Activated naive CD4-positive, alpha-beta T cell treated with anti-CD3 and anti-CD28 coated beads for 36 hours (primary cell): ENCODE measurements at regions not wholly inside any gene's neighbourhood (a gene's known extent, or its start where the extent isn't known, plus 50 kb on each side); places are given as distances from the start of the nearest gene placed in this dataset.

Experiments used
- CTCF ChIA-PET: fragments of 350-600 bp; sonication (Branson Sonifier 250); formaldehyde crosslinking; loops from one replicate; lab custom pipeline; 2021; ENCODE audit warnings: antibody characterized with exemption; lab: Charles Lee
- DNase-seq: peaks from one replicate; pipeline ENCODE4 v3.0.0-alpha.2; 2020
- H3K27ac Mint-ChIP-seq: one replicate; pipeline ENCODE4 v1.8.0; 2021; ENCODE audit warnings: mild to moderate bottlenecking, mixed read lengths
- H3K27me3 Mint-ChIP-seq: one replicate; pipeline ENCODE4 v1.8.0; 2021; ENCODE audit warnings: low read depth, mixed read lengths
- H3K36me3 Mint-ChIP-seq: one replicate; pipeline ENCODE4 v1.8.0; 2021; ENCODE audit warnings: low read depth, mixed read lengths
- H3K4me1 Mint-ChIP-seq: one replicate; pipeline ENCODE4 v1.8.0; 2021; ENCODE audit warnings: low read depth, mixed read lengths
- H3K4me3 Mint-ChIP-seq: one replicate; pipeline ENCODE4 v1.8.0; 2021; ENCODE audit warnings: mild to moderate bottlenecking, moderate library complexity, mixed read lengths
- H3K9me3 Mint-ChIP-seq: one replicate; pipeline ENCODE4 v1.8.0; 2021; ENCODE audit warnings: mixed read lengths
- intact Hi-C: fragments of 100-400 bp; cut with micrococcal nuclease; formaldehyde crosslinking; loops from one replicate; pipeline ENCODE4 v1.15.1; 2023

DNA sequence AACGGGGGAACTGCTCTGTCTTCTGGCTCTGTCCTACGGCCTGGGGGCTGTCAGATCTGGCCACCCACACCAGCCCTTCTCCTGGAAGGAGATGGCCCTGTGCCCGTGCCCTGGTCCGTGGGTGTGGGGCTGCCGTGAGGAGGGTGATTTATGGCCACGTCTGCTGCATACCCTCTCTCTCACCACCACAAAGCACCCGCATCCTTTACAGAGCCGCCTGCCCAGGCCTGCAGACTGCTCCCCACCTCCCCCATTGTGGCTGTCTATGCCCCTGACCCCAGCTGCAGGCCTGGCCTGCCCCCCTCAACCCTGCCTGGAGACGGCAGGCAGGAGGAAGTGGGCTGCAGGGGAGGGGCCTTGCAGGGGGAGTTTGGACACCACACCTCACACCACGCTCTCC, 72.7 kb upstream of the GATA5 start:
- Mint-ChIP-seq H3K9me3 (peaks cover 5% of the 10 kb centered on the region), H3K27ac (no peak overlapping the region), H3K36me3 (no peaks in the 10 kb centered on the region), H3K4me3 (no peak overlapping the region), H3K27me3 (peaks cover 18% of the 10 kb centered on the region), H3K4me1 (peaks cover 8% of the 10 kb centered on the region)
- no peak for DNase-seq
- intact Hi-C loops = no loop called here
- CTCF ChIA-PET = no interaction called here

DNA sequence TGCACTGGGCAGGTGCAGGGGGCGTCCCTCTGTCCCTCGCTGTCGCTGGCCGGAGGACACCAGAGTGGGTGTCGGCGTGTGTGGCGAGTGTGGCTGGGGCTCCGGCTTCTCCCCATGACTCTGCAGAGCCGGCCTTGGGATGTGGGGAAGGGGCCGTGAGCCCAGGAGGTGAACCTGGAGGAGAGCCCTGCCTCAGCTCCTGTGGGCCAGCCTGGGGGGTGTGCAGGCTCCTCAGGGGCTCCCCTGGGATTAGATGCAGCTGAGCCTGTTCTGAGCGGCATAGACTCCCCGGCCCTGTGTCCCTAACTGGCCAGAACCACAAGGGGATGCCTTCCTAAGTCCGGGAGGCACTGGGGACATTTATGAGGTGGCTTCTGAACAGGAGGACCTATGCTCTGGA, 73.2 kb upstream of the GATA5 start:
- Mint-ChIP-seq H3K27me3 (peaks cover 23% of the 10 kb centered on the region), H3K36me3 (no peaks in the 10 kb centered on the region), H3K4me1 (peaks cover 8% of the 10 kb centered on the region), H3K4me3 (no peak overlapping the region), H3K27ac (no peak overlapping the region), H3K9me3 (peaks cover 5% of the 10 kb centered on the region)
- intact Hi-C loops = no loop called here
- CTCF ChIA-PET = no interaction called here
- DNase-seq = no peak

DNA sequence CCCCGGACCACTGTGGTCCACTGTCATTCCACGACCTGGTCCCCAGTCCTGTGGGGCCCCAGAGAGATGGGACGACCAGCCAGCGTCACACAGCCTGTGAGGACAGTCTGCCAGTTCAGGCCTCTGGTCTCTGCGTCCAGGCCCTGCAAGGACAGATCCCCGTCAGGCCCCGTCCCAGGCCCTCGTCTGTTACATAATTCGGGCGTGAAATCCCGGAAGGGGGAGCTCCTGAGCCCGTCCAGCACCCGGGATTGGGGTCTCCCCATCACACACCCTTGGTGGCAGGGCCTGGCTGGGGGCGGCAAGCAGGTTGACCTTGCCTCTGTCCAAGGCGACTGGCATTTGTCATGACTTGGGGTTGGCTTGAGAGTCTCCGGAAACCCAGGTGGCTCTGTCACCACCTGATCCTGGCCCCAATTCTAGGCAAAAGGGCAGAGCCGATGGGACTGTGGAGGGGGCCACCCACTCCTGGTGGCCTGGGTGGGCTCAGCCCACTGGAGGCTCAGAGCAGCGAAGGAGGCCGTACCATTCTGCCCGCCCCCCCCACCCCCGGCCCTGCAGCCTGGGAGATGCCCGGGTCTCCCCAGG, 73.8 kb upstream of the GATA5 start:
- intact Hi-C loops = no loop called here
- Mint-ChIP-seq H3K4me3 (no peak overlapping the region), H3K9me3 (peaks cover 2% of the 10 kb centered on the region), H3K36me3 (no peaks in the 10 kb centered on the region), H3K4me1 (peaks cover 8% of the 10 kb centered on the region), H3K27me3 (peaks cover 26% of the 10 kb centered on the region), H3K27ac (no peak overlapping the region)
- CTCF ChIA-PET = no interaction called here
- DNase-seq = no peak

DNA sequence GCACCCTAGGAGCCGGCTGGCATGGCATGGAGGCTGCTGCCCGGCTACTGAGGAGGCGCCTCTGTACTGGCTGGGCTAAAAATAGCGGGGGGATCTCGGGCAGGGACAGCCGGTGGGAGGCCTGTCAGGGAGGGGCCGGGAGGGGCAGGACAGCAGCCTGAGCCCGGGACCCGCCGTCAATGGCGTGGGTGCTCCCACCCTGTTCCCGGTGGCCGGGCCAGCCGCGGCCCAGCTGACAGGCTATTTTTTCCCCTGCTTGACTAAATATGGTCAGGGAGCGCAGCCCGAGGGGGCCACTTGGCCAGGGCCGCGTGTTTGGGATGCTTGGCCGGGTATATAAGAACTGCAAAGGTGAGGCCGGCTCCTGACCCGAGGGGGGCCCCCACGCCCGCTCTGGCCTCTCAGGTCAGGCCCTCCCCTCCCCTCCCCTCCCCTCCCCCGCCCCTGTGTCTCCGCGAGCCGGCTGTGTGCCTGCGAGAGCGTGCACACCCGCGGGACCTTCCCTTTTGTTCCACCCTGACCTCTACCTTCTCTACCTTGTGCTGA, 74.4 kb upstream of the GATA5 start:
- H3K4me1 Mint-ChIP-seq = peaks cover 8% of the 10 kb centered on the region
- CTCF ChIA-PET = no interaction called here
- no peaks in the 10 kb centered on the region for H3K36me3 Mint-ChIP-seq
- peaks cover 27% of the 10 kb centered on the region for H3K27me3 Mint-ChIP-seq
- H3K9me3 Mint-ChIP-seq = no peaks in the 10 kb centered on the region
- H3K27ac Mint-ChIP-seq = no peak overlapping the region
- intact Hi-C loops = no loop called here
- no peak for DNase-seq
- H3K4me3 Mint-ChIP-seq = no peak overlapping the region

GRCh38 chr20:62551407-62552323, 75.9 kb upstream of the GATA5 start:
- Mint-ChIP-seq H3K9me3 (no peaks in the 10 kb centered on the region), H3K4me3 (no peak overlapping the region), H3K4me1 (peaks cover 8% of the 10 kb centered on the region), H3K36me3 (no peaks in the 10 kb centered on the region), H3K27ac (no peak overlapping the region), H3K27me3 (peaks cover 27% of the 10 kb centered on the region)
- no peak for DNase-seq
- CTCF ChIA-PET = no interaction called here
- intact Hi-C loops = no loop called here

GRCh38 chr20:62552613-62553012, 76.8 kb upstream of the GATA5 start:
- H3K27ac Mint-ChIP-seq = no peak overlapping the region
- H3K4me3 Mint-ChIP-seq = no peak overlapping the region
- no peaks in the 10 kb centered on the region for H3K36me3 Mint-ChIP-seq
- no peaks in the 10 kb centered on the region for H3K9me3 Mint-ChIP-seq
- H3K4me1 Mint-ChIP-seq = peaks cover 8% of the 10 kb centered on the region
- DNase-seq = no peak
- intact Hi-C loops = no loop called here
- H3K27me3 Mint-ChIP-seq = peaks cover 29% of the 10 kb centered on the region
- CTCF ChIA-PET = no interaction called here

DNA sequence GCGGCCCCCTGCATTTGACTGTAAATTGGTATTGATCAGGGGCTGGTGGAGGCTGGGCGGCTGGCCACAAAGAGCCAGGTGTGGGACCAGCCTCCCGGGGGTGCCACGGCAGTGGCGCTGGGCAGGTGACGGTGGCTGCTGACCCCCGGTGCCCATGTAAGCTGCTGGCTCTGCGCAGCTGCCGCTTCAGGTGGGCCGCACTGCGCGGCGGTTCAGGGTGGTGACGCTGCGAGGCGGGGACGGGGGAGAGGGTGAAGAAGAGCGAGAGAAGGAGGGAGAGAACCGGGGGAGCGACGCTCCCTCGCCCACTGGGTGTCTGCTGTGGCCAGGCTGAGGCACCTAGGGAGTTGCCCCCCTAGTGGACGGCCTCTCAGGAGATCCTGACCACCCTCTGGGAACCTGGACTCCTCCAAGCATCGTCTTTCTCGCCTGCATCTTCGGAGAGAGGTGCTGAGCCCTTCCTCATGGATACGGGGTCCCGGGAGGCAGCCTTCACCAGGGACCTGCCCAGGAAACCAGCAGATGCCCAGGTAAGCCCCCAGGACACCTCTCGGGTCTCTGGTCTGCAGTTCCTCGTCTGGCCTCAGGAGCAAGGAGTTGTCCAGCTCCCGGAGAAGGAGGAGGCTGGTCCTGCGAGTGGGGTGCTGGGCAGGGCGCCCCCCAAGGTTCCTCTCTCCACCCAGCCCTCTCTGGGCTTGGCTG, 77.5 kb upstream of the GATA5 start:
- peaks cover 8% of the 10 kb centered on the region for H3K4me1 Mint-ChIP-seq
- CTCF ChIA-PET = no interaction called here
- H3K27ac Mint-ChIP-seq = no peak overlapping the region
- H3K27me3 Mint-ChIP-seq = peaks cover 29% of the 10 kb centered on the region
- no peaks in the 10 kb centered on the region for H3K36me3 Mint-ChIP-seq
- intact Hi-C loops = no loop called here
- H3K9me3 Mint-ChIP-seq = no peaks in the 10 kb centered on the region
- DNase-seq = no peak
- H3K4me3 Mint-ChIP-seq = no peak overlapping the region

- peaks cover 28% of the 10 kb centered on the region for H3K27me3 Mint-ChIP-seq
- no peaks in the 10 kb centered on the region for H3K9me3 Mint-ChIP-seq
- peaks cover 8% of the 10 kb centered on the region for H3K4me1 Mint-ChIP-seq
- H3K4me3 Mint-ChIP-seq = no peak overlapping the region
- DNase-seq = no peak
- H3K36me3 Mint-ChIP-seq = no peaks in the 10 kb centered on the region
- H3K27ac Mint-ChIP-seq = no peak overlapping the region
- intact Hi-C loops = no loop called here
- CTCF ChIA-PET = no interaction called here
These were observed 78.0 kb upstream of the GATA5 start for GRCh38 chr20:62553838-62554161.

DNA sequence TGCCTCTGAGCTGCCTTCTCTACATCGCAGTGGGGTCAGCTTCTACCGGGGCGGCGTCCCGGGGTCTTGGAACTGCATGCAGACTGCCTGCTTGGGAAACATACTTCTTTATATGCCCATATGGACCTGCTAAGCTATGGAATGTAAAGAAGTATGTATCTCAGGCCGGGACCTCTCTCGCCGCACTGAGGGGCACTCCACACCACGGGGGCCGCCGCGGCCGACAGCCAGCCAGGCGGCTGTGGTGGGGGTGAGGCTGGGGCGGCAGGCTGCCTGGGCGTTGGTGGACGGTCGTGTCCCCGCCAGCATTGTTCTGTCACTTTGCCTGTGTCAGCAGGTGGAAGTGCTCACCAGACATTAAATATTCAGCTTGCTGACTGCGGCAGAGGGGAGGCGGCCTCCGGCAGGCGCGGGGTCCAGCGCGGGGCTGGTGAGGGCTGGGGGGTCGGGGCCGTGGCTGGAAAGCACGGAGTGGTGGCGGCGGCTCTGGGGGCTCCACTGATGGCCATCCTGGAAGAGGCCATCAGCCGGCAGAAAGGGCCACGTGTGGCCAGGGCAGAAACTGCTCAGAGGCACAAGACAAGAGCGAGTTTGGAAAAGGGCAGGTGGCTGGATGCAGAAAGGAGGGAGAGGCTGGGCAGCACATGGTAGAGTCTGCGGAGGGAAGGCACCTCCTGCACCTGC, 78.6 kb upstream of the GATA5 start:
- CTCF ChIA-PET = no interaction called here
- Mint-ChIP-seq H3K36me3 (no peaks in the 10 kb centered on the region), H3K27me3 (peaks cover 26% of the 10 kb centered on the region), H3K27ac (no peak overlapping the region), H3K4me1 (peaks cover 8% of the 10 kb centered on the region), H3K4me3 (no peak overlapping the region), H3K9me3 (no peaks in the 10 kb centered on the region)
- intact Hi-C loops = no loop called here
- DNase-seq = no peak

GRCh38 chr20:62554898-62555641, 79.3 kb upstream of the GATA5 start:
- no peaks in the 10 kb centered on the region for H3K36me3 Mint-ChIP-seq
- H3K9me3 Mint-ChIP-seq = no peaks in the 10 kb centered on the region
- peaks cover 8% of the 10 kb centered on the region for H3K4me1 Mint-ChIP-seq
- H3K4me3 Mint-ChIP-seq = no peak overlapping the region
- intact Hi-C loops = no loop called here
- CTCF ChIA-PET = no interaction called here
- H3K27me3 Mint-ChIP-seq = peaks cover 26% of the 10 kb centered on the region
- H3K27ac Mint-ChIP-seq = no peak overlapping the region
- no peak for DNase-seq

DNA sequence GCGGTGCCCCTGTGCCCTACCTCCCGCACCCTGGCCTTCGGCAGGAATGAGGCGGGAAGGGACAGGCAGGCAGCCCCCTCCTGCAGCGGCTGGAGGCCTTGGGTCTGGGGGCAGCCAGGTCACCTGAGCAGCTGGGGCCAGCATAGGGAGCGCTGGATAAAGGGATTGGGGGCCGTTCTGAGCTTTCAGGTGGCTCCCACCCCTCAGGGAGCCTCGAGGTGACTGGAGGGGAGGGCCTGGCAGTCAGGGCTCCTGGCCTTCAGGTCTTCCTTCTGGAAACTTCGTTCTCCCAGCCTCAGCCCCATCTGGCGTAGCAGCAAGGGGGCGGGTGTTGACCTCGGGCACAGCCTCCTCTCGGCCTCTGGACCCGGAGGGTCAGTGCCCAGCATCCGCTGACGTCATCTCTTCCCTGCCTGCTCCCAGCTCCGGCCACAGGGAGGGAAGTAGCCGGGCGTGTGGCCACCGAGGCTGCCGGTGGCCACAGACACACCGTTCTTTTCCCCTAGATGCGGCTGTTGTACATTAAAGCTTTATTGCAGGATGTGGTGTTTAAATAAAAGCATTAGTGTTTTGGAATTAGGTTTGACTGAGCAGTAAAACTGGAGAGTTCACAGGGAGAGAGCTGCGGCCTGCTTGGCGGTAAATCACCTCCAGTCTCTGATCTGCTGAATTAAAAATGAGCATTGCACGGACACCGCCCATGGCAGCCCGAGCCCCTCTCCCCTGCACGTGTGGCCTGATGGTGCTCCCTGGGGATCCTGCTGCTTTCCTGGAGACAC, 80.0 kb upstream of the GATA5 start:
- H3K4me1 Mint-ChIP-seq = peaks cover 4% of the 10 kb centered on the region
- no peaks in the 10 kb centered on the region for H3K36me3 Mint-ChIP-seq
- CTCF ChIA-PET = no interaction called here
- intact Hi-C loops = no loop called here
- no peak overlapping the region for H3K27ac Mint-ChIP-seq
- no peak overlapping the region for H3K4me3 Mint-ChIP-seq
- no peaks in the 10 kb centered on the region for H3K9me3 Mint-ChIP-seq
- DNase-seq = no peak
- peaks cover 22% of the 10 kb centered on the region for H3K27me3 Mint-ChIP-seq
